Upper lobe of left lung (tissue), 4 donors: ENCODE measurements at regions not wholly inside any gene's neighbourhood (a gene's known extent, or its start where the extent isn't known, plus 50 kb on each side); places are given as distances from the start of the nearest gene placed in this dataset.

Experiments used
- POLR2A ChIP-seq, 4 donors: fragments of 450-650 bp; IDR thresholded peaks; one replicate each; pipeline ENCODE4 v1.5.1; 2016 to 2017; ENCODE audit warnings: antibody characterized with exemption in 4 of 4, mild to moderate bottlenecking in 2 of 4
- POLR2AphosphoS5 ChIP-seq, 2 donors: sonication (generic); formaldehyde crosslinking; IDR thresholded peaks; one replicate each; pipeline ENCODE4 v1.5.1; 2017; ENCODE audit warnings: antibody characterized with exemption in 2 of 2
- TF ChIP-seq, protein P1 (sequence below), 6 experiments: fragments of 450-650 bp in 4 of 6; fragments of 200-600 bp in 2 of 6; sonication (generic) in 2 of 6; IDR thresholded peaks; one replicate each; pipeline ENCODE4 v1.5.1; 2016 to 2019; ENCODE audit warnings: antibody characterized with exemption in 6 of 6

GRCh38 chrX:15943391-15943790 lies 88.8 kb upstream of the AP1S2 start:
- TF ChIP-seq, protein P1, sequence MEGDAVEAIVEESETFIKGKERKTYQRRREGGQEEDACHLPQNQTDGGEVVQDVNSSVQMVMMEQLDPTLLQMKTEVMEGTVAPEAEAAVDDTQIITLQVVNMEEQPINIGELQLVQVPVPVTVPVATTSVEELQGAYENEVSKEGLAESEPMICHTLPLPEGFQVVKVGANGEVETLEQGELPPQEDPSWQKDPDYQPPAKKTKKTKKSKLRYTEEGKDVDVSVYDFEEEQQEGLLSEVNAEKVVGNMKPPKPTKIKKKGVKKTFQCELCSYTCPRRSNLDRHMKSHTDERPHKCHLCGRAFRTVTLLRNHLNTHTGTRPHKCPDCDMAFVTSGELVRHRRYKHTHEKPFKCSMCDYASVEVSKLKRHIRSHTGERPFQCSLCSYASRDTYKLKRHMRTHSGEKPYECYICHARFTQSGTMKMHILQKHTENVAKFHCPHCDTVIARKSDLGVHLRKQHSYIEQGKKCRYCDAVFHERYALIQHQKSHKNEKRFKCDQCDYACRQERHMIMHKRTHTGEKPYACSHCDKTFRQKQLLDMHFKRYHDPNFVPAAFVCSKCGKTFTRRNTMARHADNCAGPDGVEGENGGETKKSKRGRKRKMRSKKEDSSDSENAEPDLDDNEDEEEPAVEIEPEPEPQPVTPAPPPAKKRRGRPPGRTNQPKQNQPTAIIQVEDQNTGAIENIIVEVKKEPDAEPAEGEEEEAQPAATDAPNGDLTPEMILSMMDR (IDR thresholded peaks at IDR 0.05): no peak
- TF ChIP-seq POLR2AphosphoS5 (IDR thresholded peaks at IDR 0.05) (no peak), POLR2A (IDR thresholded peaks at IDR 0.05) (no peak)
